Psoas muscle (tissue), 7 donors: ENCODE measurements at regions not wholly inside any gene's neighbourhood (a gene's known extent, or its start where the extent isn't known, plus 50 kb on each side); places are given as distances from the start of the nearest gene placed in this dataset.

ENCODE experiments used
- ATAC-seq, 4 donors: fragments of 200-7000 bp; cut with Tn5 transposase; one replicate each; pipeline ENCODE4 v1.9.1; 2020; ENCODE audit warnings: moderate library complexity in 3 of 4, mild to moderate bottlenecking in 2 of 4
- DNase-seq, 2 donors: peaks; one replicate each; pipeline ENCODE4 v3.0.0-alpha.2; 2020
- H3K27ac ChIP-seq: fragments of 200-600 bp; one replicate; pipeline ENCODE4 v1.8.0; 2022
- H3K27me3 ChIP-seq, 3 donors: fragments of 200-600 bp in 1 of 3; one replicate each; pipeline versions ENCODE4 v1.6.1 to v1.8.0; 2013 to 2022; ENCODE audit warnings: low read length in 2 of 3, mild to moderate bottlenecking in 2 of 3, moderate library complexity in 1 of 3; ENCODE audit not compliant: insufficient read depth in 3 of 3
- H3K36me3 ChIP-seq, 2 donors: fragments of 200-600 bp in 1 of 2; one replicate each; pipeline versions ENCODE4 v1.6.1 to v1.8.0; 2013 to 2022; ENCODE audit warnings: low read depth in 1 of 2, mild to moderate bottlenecking in 1 of 2, moderate library complexity in 1 of 2; ENCODE audit not compliant: insufficient read depth in 1 of 2
- H3K4me1 ChIP-seq: fragments of 200-600 bp; one replicate; pipeline ENCODE4 v1.8.0; 2022
- H3K4me3 ChIP-seq: fragments of 200-600 bp; one replicate; pipeline ENCODE4 v1.8.0; 2022; ENCODE audit warnings: mild to moderate bottlenecking
- H3K9me3 ChIP-seq: fragments of 200-600 bp; one replicate; pipeline ENCODE4 v1.8.0; 2022
- WGBS, 3 donors: extraction: QIAGEN DNeasy Blood & Tissue Kit; methylation state at CpG; one replicate each; pipeline versions ENCODE4 v1.1.6 to v1.1.7; 2013; 5-methylcytosine and 5-hydroxymethylcytosine counted together
- intact Hi-C, 2 donors: fragments of 100-400 bp; cut with DNase I; formaldehyde crosslinking; loops; one replicate each; pipeline versions ENCODE4 v1.11.0 to v1.14.2; 2022
- TF ChIP-seq, protein P1 (sequence below): fragments of 200-600 bp; IDR thresholded peaks from one replicate; pipeline ENCODE4 v1.8.0; 2022; ENCODE audit warnings: antibody characterized with exemption
- donor health status: healthy with polysubstance abuse.
- donor health status: DM: no; HTN: no; CAD: no; lungs with moderate emphysema.
- donor health status: Bipolar disorder and iron deficiency.
- donor health status: healthy.
- donor health status: DM: yes; HTN: yes; CAD: no.
- donor health status: DM: no; HTN: no; CAD: no.
- donor health status: DM: yes; HTN: yes; CAD: no.

- TF ChIP-seq, protein P1, sequence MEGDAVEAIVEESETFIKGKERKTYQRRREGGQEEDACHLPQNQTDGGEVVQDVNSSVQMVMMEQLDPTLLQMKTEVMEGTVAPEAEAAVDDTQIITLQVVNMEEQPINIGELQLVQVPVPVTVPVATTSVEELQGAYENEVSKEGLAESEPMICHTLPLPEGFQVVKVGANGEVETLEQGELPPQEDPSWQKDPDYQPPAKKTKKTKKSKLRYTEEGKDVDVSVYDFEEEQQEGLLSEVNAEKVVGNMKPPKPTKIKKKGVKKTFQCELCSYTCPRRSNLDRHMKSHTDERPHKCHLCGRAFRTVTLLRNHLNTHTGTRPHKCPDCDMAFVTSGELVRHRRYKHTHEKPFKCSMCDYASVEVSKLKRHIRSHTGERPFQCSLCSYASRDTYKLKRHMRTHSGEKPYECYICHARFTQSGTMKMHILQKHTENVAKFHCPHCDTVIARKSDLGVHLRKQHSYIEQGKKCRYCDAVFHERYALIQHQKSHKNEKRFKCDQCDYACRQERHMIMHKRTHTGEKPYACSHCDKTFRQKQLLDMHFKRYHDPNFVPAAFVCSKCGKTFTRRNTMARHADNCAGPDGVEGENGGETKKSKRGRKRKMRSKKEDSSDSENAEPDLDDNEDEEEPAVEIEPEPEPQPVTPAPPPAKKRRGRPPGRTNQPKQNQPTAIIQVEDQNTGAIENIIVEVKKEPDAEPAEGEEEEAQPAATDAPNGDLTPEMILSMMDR: no peak
- H3K36me3 ChIP-seq: no peaks in the 10 kb centered on the region
- ATAC-seq: no peak
- H3K4me3 ChIP-seq: no peak overlapping the region
- no peaks in the 10 kb centered on the region for H3K27me3 ChIP-seq
- H3K9me3 ChIP-seq: no peaks in the 10 kb centered on the region
- no peaks in the 10 kb centered on the region for H3K4me1 ChIP-seq
- H3K27ac ChIP-seq: no peak overlapping the region
- intact Hi-C loops: no loop called here
- no peak for DNase-seq
Observed at GRCh38 chr5:173812811-173813550, 75.2 kb upstream of the CPEB4 start.

- TF ChIP-seq, protein P1: no peak
- intact Hi-C loops: no loop called here
Observed at GRCh38 chr5:173814053-173814452, 74.1 kb upstream of the CPEB4 start.

GRCh38 chr5:173815571-173815970 is 72.6 kb upstream of the CPEB4 start:
- no peak overlapping the region for H3K27ac ChIP-seq
- no peak overlapping the region for H3K4me3 ChIP-seq
- H3K4me1 ChIP-seq: no peaks in the 10 kb centered on the region
- peaks cover 3% of the 10 kb centered on the region for H3K9me3 ChIP-seq
- no peaks in the 10 kb centered on the region for H3K36me3 ChIP-seq
- H3K27me3 ChIP-seq: no peaks in the 10 kb centered on the region
- no peak for ATAC-seq
- no peak for DNase-seq
- intact Hi-C loops: no loop called here
- TF ChIP-seq, protein P1: no peak
- WGBS, 3 donors: 85 to 89% (median 89%) methylated on average over 9 of the region's 9 CpGs

More at GRCh38 chr5:173814053-173814452, 74.1 kb upstream of the CPEB4 start:
- Histone ChIP-seq H3K4me3 (no peak overlapping the region), H3K27ac (no peak overlapping the region), H3K9me3 (no peaks in the 10 kb centered on the region), H3K4me1 (no peaks in the 10 kb centered on the region), H3K27me3 (no peaks in the 10 kb centered on the region), H3K36me3 (no peaks in the 10 kb centered on the region)
- DNase-seq (no peak), ATAC-seq (no peak)

DNA sequence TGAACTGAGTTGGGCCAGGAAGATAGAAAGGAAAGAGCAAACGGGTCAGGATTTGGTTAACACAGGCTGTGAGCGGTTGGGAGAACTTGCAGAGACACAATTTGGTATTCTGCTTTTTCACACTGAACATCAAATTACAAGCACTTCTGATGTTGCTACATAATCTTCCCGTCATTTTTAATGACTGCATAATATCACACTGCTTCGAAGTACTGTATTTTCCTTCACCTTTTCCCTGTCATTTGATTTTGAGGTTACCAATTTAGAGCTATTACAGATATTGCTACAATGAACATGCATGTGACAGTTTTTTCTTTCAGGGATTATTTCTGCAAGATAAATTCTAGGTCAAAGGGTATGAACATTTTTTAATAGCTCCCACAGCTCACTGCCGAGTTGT is 71.4 kb upstream of the CPEB4 start:
- H3K36me3 ChIP-seq: no peaks in the 10 kb centered on the region
- no peaks in the 10 kb centered on the region for H3K4me1 ChIP-seq
- no peak overlapping the region for H3K4me3 ChIP-seq
- intact Hi-C loops: no loop called here
- peaks cover 3% of the 10 kb centered on the region for H3K9me3 ChIP-seq
- no peak for ATAC-seq
- TF ChIP-seq, protein P1: no peak
- DNase-seq: no peak
- 72 to 80% (median 77%) methylated on average over 5 of the region's 5 CpGs for WGBS, 3 donors
- no peaks in the 10 kb centered on the region for H3K27me3 ChIP-seq
- H3K27ac ChIP-seq: no peak overlapping the region

DNA sequence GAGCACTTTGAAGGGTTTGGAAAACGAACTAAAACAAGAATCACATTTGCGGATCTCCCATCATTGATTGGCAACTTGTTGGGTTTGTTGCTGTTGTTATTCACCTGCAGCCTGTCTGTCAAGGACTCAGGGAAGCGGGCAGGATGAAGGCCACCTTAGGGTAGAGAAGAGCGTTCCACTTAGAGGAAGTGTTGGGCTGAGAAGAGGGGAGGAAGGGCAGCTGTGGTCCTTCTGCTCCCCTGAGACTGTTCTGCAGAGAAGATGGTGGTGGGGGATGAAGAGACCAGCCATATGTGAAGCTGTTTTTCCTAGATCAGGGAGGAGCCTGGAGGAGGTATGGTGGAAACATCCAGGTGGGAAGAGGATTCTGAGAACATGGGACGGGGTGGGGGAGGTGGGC is 70.6 kb upstream of the CPEB4 start:
- no peak for DNase-seq
- H3K36me3 ChIP-seq: no peaks in the 10 kb centered on the region
- peaks cover 3% of the 10 kb centered on the region for H3K9me3 ChIP-seq
- no peak overlapping the region for H3K4me3 ChIP-seq
- no peaks in the 10 kb centered on the region for H3K27me3 ChIP-seq
- intact Hi-C loops: no loop called here
- H3K27ac ChIP-seq: no peak overlapping the region
- 92 to 95% (median 93%) methylated on average over 5 of the region's 5 CpGs for WGBS, 3 donors
- no peak for ATAC-seq
- TF ChIP-seq, protein P1: no peak
- no peaks in the 10 kb centered on the region for H3K4me1 ChIP-seq
